Suprapubic skin (tissue), 4 donors: ENCODE measurements at regions not wholly inside any gene's neighbourhood (a gene's known extent, or its start where the extent isn't known, plus 50 kb on each side); places are given as distances from the start of the nearest gene placed in this dataset.

Experiments
- EP300 ChIP-seq: sonication (generic); formaldehyde crosslinking; IDR thresholded peaks from one replicate; pipeline ENCODE4 v1.6.1; 2017; ENCODE audit warnings: antibody characterized with exemption
- POLR2A ChIP-seq, 2 donors: fragments of 450-650 bp; IDR thresholded peaks; one replicate each; pipeline ENCODE4 v1.6.1; 2017; ENCODE audit warnings: antibody characterized with exemption in 2 of 2, mild to moderate bottlenecking in 2 of 2, moderate library complexity in 2 of 2
- POLR2AphosphoS5 ChIP-seq, 3 donors: sonication (generic); formaldehyde crosslinking; IDR thresholded peaks; one replicate each; pipeline ENCODE4 v1.6.1; 2017; ENCODE audit warnings: antibody characterized with exemption in 3 of 3
- TF ChIP-seq, protein P1 (sequence below), 2 donors: fragments of 200-600 bp in 1 of 2; fragments of 450-650 bp in 1 of 2; sonication (generic) in 1 of 2; IDR thresholded peaks; one replicate each; pipeline ENCODE4 v1.5.1; 2016 to 2019; ENCODE audit warnings: antibody characterized with exemption in 2 of 2, mild to moderate bottlenecking in 1 of 2, moderate library complexity in 1 of 2

DNA sequence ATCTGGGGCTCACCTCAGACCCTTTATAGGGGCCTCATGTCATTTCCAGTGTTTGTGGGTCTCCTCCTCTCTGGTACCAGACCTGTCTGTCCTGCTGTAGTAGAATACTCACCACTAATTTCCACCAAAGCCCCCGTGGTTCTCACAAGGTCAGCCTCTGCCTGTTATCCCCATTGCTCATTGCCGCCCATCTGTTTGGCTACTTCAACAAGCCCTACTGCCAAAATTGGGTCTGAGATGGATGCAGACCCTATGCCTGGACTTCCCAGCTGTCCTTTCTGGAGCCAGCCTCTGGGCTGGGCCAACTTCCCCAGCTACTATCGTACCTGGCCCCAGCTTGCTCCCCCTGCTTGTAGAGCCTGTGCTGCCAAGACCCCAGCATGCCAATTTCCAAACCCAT lies 152.1 kb upstream of the ISX start:
- TF ChIP-seq, protein P1, sequence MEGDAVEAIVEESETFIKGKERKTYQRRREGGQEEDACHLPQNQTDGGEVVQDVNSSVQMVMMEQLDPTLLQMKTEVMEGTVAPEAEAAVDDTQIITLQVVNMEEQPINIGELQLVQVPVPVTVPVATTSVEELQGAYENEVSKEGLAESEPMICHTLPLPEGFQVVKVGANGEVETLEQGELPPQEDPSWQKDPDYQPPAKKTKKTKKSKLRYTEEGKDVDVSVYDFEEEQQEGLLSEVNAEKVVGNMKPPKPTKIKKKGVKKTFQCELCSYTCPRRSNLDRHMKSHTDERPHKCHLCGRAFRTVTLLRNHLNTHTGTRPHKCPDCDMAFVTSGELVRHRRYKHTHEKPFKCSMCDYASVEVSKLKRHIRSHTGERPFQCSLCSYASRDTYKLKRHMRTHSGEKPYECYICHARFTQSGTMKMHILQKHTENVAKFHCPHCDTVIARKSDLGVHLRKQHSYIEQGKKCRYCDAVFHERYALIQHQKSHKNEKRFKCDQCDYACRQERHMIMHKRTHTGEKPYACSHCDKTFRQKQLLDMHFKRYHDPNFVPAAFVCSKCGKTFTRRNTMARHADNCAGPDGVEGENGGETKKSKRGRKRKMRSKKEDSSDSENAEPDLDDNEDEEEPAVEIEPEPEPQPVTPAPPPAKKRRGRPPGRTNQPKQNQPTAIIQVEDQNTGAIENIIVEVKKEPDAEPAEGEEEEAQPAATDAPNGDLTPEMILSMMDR (IDR thresholded peaks at IDR 0.05), result no peak
- TF ChIP-seq POLR2A (IDR thresholded peaks at IDR 0.05) (no peak), POLR2AphosphoS5 (IDR thresholded peaks at IDR 0.05) (no peak), EP300 (no peak)
